Fibroblast of villous mesenchyme (primary cell): ENCODE measurements at regions not wholly inside any gene's neighbourhood (a gene's known extent, or its start where the extent isn't known, plus 50 kb on each side); places are given as distances from the start of the nearest gene placed in this dataset.
"Not testable (repeated sequence)": the region's sequence is repeated elsewhere in the genome, so short reads cannot be mapped to it uniquely, and the experiment has no call there.

ENCODE experiments used
- DNase-seq: peaks from one replicate; pipeline ENCODE4 v3.0.0-alpha.2; 2010; ENCODE audit warnings: low read depth
- H3K4me3 ChIP-seq: 2 replicates; pipeline ENCODE4 v1.5.1; 2011; ENCODE audit warnings: low read depth, mild to moderate bottlenecking, low read length
- TF ChIP-seq, protein P1 (sequence below): IDR thresholded peaks from 2 replicates; pipeline ENCODE4 v1.5.1; 2012; ENCODE audit warnings: low read depth, mild to moderate bottlenecking, low read length; ENCODE audit not compliant: insufficient read depth

DNA sequence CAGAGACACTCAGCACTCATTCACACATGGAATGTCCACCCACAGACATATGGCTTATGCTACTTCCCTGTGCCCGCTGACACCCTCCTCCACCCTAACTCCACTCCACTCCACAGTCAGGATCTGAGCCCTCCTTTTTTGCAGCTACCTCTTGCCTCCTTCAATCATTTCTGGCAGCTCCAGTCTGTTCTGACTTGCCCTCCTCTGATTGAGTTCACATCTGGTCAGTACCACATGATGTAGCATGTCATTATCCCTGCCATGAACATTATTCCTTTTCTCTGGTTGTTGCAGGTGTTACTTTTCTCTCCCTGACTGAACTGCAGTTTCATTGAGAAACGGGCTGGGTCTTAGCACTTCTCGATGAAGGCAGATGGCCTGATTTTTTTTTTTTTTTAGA lies 130.1 kb upstream of the EGR2 start:
- no peak overlapping the region for H3K4me3 ChIP-seq
- TF ChIP-seq, protein P1, sequence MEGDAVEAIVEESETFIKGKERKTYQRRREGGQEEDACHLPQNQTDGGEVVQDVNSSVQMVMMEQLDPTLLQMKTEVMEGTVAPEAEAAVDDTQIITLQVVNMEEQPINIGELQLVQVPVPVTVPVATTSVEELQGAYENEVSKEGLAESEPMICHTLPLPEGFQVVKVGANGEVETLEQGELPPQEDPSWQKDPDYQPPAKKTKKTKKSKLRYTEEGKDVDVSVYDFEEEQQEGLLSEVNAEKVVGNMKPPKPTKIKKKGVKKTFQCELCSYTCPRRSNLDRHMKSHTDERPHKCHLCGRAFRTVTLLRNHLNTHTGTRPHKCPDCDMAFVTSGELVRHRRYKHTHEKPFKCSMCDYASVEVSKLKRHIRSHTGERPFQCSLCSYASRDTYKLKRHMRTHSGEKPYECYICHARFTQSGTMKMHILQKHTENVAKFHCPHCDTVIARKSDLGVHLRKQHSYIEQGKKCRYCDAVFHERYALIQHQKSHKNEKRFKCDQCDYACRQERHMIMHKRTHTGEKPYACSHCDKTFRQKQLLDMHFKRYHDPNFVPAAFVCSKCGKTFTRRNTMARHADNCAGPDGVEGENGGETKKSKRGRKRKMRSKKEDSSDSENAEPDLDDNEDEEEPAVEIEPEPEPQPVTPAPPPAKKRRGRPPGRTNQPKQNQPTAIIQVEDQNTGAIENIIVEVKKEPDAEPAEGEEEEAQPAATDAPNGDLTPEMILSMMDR = no peak
- DNase-seq = no peak

GRCh38 chr10:62939698-62940097 lies 123.5 kb upstream of the EGR2 start:
- no peak overlapping the region for H3K4me3 ChIP-seq
- no peak for DNase-seq
- TF ChIP-seq, protein P1 = no peak

DNA sequence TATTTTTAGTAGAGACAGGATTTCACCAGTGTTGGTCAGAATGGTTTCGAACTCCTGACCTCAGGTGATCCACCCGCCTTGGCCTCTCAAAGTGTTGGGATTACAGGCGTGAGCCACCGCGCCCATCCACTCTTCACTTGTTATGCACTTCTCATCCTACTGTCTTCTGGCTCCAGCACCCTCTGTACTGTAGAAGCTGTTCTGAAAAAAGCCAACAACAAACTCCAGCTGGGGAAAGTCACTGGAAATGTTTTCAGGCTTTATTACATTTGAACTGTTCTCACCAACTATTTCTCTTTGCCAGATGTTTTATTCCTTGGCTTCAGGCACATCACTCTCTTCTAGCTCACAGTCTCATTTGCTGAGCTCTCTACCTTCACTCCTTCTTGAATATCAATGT lies 122.5 kb upstream of the EGR2 start:
- TF ChIP-seq, protein P1 = no peak
- H3K4me3 ChIP-seq = no peak overlapping the region
- DNase-seq = no peak

DNA sequence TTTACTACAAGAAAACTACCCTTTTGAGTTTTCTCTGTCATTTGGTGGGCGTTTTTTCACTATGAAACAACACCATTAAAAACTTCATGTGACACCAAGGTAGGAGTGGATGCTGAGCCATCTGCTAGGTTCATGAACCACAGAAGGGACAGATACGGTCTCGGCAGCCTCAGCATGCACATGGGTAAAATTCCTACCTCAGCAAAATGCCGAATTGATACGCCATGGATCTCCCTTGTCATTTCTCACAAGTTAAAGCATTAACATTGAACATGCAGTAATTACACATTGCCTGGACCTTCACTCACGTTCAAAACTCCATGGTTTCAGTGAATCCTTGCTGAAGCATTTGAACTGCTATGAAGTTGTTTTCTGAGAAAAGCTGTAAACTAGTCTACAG lies 121.5 kb upstream of the EGR2 start:
- H3K4me3 ChIP-seq = no peak overlapping the region
- DNase-seq = no peak
- TF ChIP-seq, protein P1 = no peak

GRCh38 chr10:62935022-62935421 lies 118.9 kb upstream of the EGR2 start:
- no peak for DNase-seq
- no peak overlapping the region for H3K4me3 ChIP-seq
- TF ChIP-seq, protein P1 = no peak

- no peak for DNase-seq
- TF ChIP-seq, protein P1 = no peak
Measured at GRCh38 chr10:62934258-62934657, 118.1 kb upstream of the EGR2 start.

DNA sequence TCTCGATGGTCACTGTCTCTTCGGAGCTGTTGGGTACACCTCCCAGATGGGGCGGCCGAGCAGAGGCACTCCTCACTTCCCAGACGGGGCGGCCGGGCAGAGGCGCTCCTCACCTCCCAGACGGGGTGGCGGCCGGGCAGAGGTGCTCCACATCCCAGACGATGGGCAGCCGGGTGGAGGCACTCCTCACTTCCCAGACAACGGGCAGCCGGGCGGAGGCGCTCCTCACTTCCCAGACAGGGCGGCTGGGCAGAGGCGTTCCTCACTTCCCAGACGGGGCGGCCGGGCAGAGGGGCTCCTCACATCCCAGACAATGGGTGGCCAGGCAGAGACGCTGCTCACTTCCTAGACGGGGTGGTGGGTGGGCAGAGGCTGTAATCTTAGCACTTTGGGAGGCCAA lies 112.6 kb upstream of the EGR2 start:
- not testable (repeated sequence) for DNase-seq, H3K4me3 ChIP-seq

More at GRCh38 chr10:62934258-62934657, 118.1 kb upstream of the EGR2 start:
- H3K4me3 ChIP-seq = no peak overlapping the region
